Mesothelial cell of epicardium (in vitro differentiated cells): ENCODE measurements at regions not wholly inside any gene's neighbourhood (a gene's known extent, or its start where the extent isn't known, plus 50 kb on each side); places are given as distances from the start of the nearest gene placed in this dataset.
"Not testable (repeated sequence)": the region's sequence is repeated elsewhere in the genome, so short reads cannot be mapped to it uniquely, and the experiment has no call there.

Experiments
- DNase-seq, 2 experiments: peaks; one replicate each; pipeline ENCODE4 v3.0.0; 2021; ENCODE audit warnings: low spot score in 2 of 2; ENCODE audit not compliant: unreplicated experiment in 2 of 2
- H3K27ac Mint-ChIP-seq: 2 replicates; pipeline ENCODE4 v1.8.0; 2021; ENCODE audit warnings: mixed read lengths
- H3K27me3 Mint-ChIP-seq: 2 replicates; pipeline ENCODE4 v1.8.0; 2021; ENCODE audit warnings: low read depth, mixed read lengths
- H3K36me3 Mint-ChIP-seq: 2 replicates; pipeline ENCODE4 v1.8.0; 2021; ENCODE audit warnings: mixed read lengths
- H3K4me1 Mint-ChIP-seq: 2 replicates; pipeline ENCODE4 v1.8.0; 2021; ENCODE audit warnings: mixed read lengths
- H3K4me3 Mint-ChIP-seq: 2 replicates; pipeline ENCODE4 v1.8.0; 2021; ENCODE audit warnings: mild to moderate bottlenecking, moderate library complexity, mixed read lengths
- H3K9me3 Mint-ChIP-seq: 2 replicates; pipeline ENCODE4 v1.8.0; 2021; ENCODE audit warnings: mixed read lengths
- TF ChIP-seq, protein P1 (sequence below): fragments of 200-600 bp; sonication (generic); IDR thresholded peaks from one replicate; pipeline ENCODE4 v1.5.0; 2021; ENCODE audit warnings: antibody characterized with exemption; ENCODE audit not compliant: unreplicated experiment

DNA sequence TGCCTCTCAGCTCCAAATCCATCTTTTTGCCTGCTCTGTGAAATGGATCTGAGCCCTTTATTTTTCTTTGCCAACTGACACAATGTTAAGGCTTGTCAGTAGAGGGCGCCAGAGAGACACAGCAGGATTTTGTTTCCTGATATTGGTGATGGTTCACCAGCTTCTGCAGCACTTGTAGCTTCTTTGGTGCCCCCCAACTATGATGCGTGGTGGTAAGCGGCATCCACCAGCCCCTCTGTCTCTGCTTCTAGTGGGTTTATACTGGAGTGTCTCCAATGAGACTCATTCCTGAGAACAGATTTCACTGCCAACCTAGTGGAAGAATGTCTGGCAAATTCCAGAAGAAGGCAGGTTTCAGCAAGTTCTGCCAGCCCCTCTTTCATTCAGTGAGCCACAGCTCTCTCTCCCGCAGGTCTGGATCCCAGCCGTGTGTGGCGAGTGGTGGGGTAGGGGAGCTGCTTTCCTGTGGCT, 471.9 kb upstream of the FRG2C start:
- H3K27me3 Mint-ChIP-seq, result peaks cover 29% of the 10 kb centered on the region
- H3K9me3 Mint-ChIP-seq, result peaks cover 8% of the 10 kb centered on the region
- no peak overlapping the region for H3K4me3 Mint-ChIP-seq
- TF ChIP-seq, protein P1, sequence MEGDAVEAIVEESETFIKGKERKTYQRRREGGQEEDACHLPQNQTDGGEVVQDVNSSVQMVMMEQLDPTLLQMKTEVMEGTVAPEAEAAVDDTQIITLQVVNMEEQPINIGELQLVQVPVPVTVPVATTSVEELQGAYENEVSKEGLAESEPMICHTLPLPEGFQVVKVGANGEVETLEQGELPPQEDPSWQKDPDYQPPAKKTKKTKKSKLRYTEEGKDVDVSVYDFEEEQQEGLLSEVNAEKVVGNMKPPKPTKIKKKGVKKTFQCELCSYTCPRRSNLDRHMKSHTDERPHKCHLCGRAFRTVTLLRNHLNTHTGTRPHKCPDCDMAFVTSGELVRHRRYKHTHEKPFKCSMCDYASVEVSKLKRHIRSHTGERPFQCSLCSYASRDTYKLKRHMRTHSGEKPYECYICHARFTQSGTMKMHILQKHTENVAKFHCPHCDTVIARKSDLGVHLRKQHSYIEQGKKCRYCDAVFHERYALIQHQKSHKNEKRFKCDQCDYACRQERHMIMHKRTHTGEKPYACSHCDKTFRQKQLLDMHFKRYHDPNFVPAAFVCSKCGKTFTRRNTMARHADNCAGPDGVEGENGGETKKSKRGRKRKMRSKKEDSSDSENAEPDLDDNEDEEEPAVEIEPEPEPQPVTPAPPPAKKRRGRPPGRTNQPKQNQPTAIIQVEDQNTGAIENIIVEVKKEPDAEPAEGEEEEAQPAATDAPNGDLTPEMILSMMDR, result peak; percentile 75
- DNase-seq, result peak in 1 of 2 experiments; percentile 48
- no peaks in the 10 kb centered on the region for H3K4me1 Mint-ChIP-seq
- no peaks in the 10 kb centered on the region for H3K36me3 Mint-ChIP-seq
- no peak overlapping the region for H3K27ac Mint-ChIP-seq

DNA sequence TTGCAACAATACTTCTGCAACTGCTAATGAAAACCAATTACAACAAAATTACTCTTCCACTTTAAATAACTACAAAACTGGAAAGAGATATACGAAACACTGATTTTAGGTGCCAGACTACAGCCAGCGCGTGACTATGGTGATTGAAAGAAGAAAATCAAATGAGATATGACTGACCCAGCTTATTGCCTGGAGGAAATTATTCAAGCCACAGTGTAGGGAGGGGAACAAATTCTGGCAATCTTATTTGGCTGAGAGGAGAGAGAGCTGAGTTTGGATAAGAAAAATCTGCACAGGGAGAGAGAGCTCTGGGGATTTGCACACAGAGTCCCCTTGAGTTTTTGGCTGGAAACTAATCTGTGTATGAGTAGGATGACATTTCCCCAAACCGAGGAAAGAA, 470.3 kb upstream of the FRG2C start:
- peaks cover 8% of the 10 kb centered on the region for H3K9me3 Mint-ChIP-seq
- no peak overlapping the region for H3K27ac Mint-ChIP-seq
- no peaks in the 10 kb centered on the region for H3K36me3 Mint-ChIP-seq
- TF ChIP-seq, protein P1, result no peak
- peaks cover 30% of the 10 kb centered on the region for H3K27me3 Mint-ChIP-seq
- no peak overlapping the region for H3K4me3 Mint-ChIP-seq
- no peaks in the 10 kb centered on the region for H3K4me1 Mint-ChIP-seq
- no peak for DNase-seq

DNA sequence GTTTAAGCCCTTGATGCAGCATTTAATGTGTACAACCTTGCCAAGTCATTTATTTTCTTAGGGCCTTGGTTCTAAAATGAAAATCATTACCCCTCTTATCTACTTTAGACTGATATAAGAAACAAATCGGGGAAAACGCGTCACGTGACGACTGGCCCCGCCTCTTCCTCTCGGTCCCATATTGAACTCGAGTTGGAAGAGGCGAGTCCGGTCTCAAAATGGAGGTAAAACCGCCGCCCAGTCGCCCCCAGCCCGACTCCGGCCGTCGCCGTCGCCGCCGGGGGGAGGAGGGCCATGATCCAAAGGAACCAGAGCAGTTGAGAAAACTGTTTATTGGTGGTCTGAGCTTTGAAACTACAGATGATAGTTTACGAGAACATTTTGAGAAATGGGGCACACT, 449.8 kb upstream of the FRG2C start:
- not testable (repeated sequence) for H3K4me1 Mint-ChIP-seq, DNase-seq, H3K36me3 Mint-ChIP-seq, H3K27ac Mint-ChIP-seq, H3K4me3 Mint-ChIP-seq, H3K27me3 Mint-ChIP-seq
- peaks cover 11% of the 10 kb centered on the region for H3K9me3 Mint-ChIP-seq

DNA sequence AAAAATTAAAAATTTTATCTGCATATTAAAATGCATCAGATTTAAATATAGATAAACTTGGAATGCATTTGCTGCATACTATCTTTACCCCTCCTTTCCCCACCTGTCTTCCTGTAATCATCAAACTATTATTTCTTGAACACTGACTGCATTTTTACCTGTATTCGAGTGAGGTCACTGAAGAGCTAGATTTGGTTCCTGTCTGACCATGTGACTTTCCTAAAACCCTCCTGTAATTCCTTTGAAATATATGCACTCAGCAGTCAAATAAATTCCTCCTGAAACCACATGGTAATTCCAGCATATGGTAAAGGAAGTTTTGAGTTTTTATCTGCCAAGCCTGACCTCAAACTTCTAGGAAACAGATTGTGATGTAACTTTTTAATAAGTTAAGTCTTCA, 445.6 kb upstream of the FRG2C start:
- no peak for DNase-seq
- TF ChIP-seq, protein P1, result no peak
- Mint-ChIP-seq H3K36me3 (no peaks in the 10 kb centered on the region), H3K27ac (no peak overlapping the region), H3K4me3 (no peak overlapping the region), H3K27me3 (peaks cover 10% of the 10 kb centered on the region), H3K4me1 (peaks cover 3% of the 10 kb centered on the region), H3K9me3 (peaks cover 11% of the 10 kb centered on the region)

DNA sequence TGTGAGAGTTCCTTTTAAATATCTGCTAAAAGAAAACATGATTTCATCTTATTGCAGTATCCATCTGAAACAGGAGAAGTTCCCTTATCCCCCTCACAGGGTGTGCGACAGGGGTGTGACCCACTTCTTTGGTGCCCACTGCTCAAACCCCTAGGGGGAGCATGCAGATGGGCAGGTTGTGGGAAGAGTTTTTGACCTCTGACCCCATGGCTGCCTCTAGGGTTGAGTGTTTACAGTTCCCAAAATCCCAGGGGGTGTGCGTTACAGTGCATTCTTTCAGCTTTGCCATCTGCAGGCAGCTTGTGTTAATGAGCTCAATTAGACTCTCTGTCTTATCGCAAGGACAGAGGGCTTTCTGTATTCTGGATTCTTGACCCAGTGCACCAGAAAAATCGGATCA, 443.2 kb upstream of the FRG2C start:
- H3K27me3 Mint-ChIP-seq, result peaks cover 21% of the 10 kb centered on the region
- no peak for DNase-seq
- H3K4me1 Mint-ChIP-seq, result peaks cover 3% of the 10 kb centered on the region

DNA sequence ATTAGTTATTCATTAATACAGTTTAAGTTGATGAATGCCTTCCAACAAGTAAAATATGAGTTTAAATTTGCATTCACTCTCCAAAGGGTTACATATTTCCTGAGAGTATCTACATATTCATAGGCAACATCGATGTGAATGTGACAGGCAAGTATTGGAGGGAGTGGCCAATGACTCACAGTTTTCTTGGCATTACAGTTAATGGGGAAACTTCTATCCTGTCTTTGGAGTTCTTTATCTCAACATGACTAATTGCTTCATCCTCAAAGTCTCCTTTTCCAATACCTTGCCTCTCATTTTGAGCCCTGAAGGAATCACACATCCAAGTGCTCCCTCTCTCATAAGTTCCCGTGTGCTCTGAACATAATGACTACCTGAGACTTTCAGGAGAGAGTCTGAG, 439.7 kb upstream of the FRG2C start:
- H3K36me3 Mint-ChIP-seq, result no peaks in the 10 kb centered on the region
- TF ChIP-seq, protein P1, result no peak
- H3K4me3 Mint-ChIP-seq, result no peak overlapping the region
- no peaks in the 10 kb centered on the region for H3K9me3 Mint-ChIP-seq
- no peak for DNase-seq
- no peak overlapping the region for H3K27ac Mint-ChIP-seq
- no peaks in the 10 kb centered on the region for H3K4me1 Mint-ChIP-seq
- H3K27me3 Mint-ChIP-seq, result peaks cover 19% of the 10 kb centered on the region

More for the DNA sequence above, 443.2 kb upstream of the FRG2C start:
- Mint-ChIP-seq H3K27ac (no peak overlapping the region), H3K9me3 (peaks cover 4% of the 10 kb centered on the region), H3K36me3 (no peaks in the 10 kb centered on the region), H3K4me3 (no peak overlapping the region)
- TF ChIP-seq, protein P1, result no peak
